Spleen (tissue), 11 donors: ENCODE measurements at regions not wholly inside any gene's neighbourhood (a gene's known extent, or its start where the extent isn't known, plus 50 kb on each side); places are given as distances from the start of the nearest gene placed in this dataset.

Source experiments
- DNase-seq: peaks from one replicate; pipeline ENCODE4 v3.0.0-alpha.2; 2020
- H3K27ac ChIP-seq, 8 donors: fragments of 200-600 bp; sonication (generic) in 7 of 8; 1 replicate in 4 of 8; 2 replicates in 4 of 8; pipeline versions ENCODE4 v1.5.0 to v1.8.0; 2016 to 2021; ENCODE audit warnings: inconsistent platforms in 4 of 8, mild to moderate bottlenecking in 4 of 8, moderate library complexity in 1 of 8
- H3K27me3 ChIP-seq, 7 donors: fragments of 200-600 bp; sonication (generic) in 6 of 7; replicated peaks in 1 of 7; 1 replicate in 4 of 7; 2 replicates in 3 of 7; pipeline versions ENCODE4 v1.5.0 to v1.8.0; 2016 to 2021; ENCODE audit warnings: inconsistent platforms in 3 of 7, mild to moderate bottlenecking in 1 of 7
- H3K36me3 ChIP-seq, 6 donors: fragments of 200-600 bp; sonication (generic) in 5 of 6; 1 replicate in 4 of 6; 2 replicates in 2 of 6; pipeline versions ENCODE4 v1.5.0 to v1.8.0; 2016 to 2021; ENCODE audit warnings: inconsistent platforms in 2 of 6
- H3K4me1 ChIP-seq, 6 donors: fragments of 200-600 bp; sonication (generic) in 5 of 6; 1 replicate in 3 of 6; 2 replicates in 3 of 6; pipeline versions ENCODE4 v1.5.0 to v1.8.0; 2016 to 2021; ENCODE audit warnings: inconsistent platforms in 3 of 6
- H3K4me3 ChIP-seq, 8 donors: fragments of 200-600 bp; sonication (generic) in 7 of 8; 1 replicate in 4 of 8; 2 replicates in 4 of 8; pipeline versions ENCODE4 v1.5.0 to v1.8.0; 2016 to 2021; ENCODE audit warnings: inconsistent platforms in 4 of 8, mild to moderate bottlenecking in 4 of 8, moderate library complexity in 2 of 8
- H3K9me3 ChIP-seq, 8 donors: fragments of 200-600 bp; sonication (generic) in 7 of 8; 1 replicate in 4 of 8; 2 replicates in 4 of 8; pipeline versions ENCODE4 v1.5.0 to v1.8.0; 2016 to 2021; ENCODE audit warnings: inconsistent platforms in 4 of 8
- POLR2A ChIP-seq, 3 donors: fragments of 450-650 bp; IDR thresholded peaks; one replicate each; pipeline ENCODE4 v1.5.1; 2017; ENCODE audit warnings: antibody characterized with exemption in 3 of 3, mild to moderate bottlenecking in 1 of 3
- POLR2AphosphoS5 ChIP-seq, 3 donors: sonication (generic); formaldehyde crosslinking; IDR thresholded peaks; one replicate each; pipeline ENCODE4 v1.5.1; 2017; ENCODE audit warnings: antibody characterized with exemption in 3 of 3
- WGBS, 5 donors: extraction: QIAGEN DNeasy Blood & Tissue Kit in 3 of 5; methylation state at CpG; one replicate each; pipeline versions ENCODE4 v1.1.5 to v1.1.7; 2013 to 2018; 5-methylcytosine and 5-hydroxymethylcytosine counted together
- intact Hi-C: fragments of 100-400 bp; cut with DNase I; formaldehyde crosslinking; loops from one replicate; pipeline ENCODE4 v1.15.0; 2023; ENCODE audit warnings: low total_unique reads
- TF ChIP-seq, protein P1 (sequence below), 11 experiments: fragments of 200-600 bp in 7 of 11; fragments of 450-650 bp in 4 of 11; sonication (generic) in 4 of 11; IDR thresholded peaks in 8 of 11; conservative IDR thresholded peaks in 3 of 11; 1 replicate in 7 of 11; 2 replicates in 4 of 11; pipeline versions ENCODE4 v1.4.0 to v1.8.0; 2016 to 2021; ENCODE audit warnings: antibody characterized with exemption in 11 of 11, inconsistent platforms in 4 of 11, mild to moderate bottlenecking in 1 of 11
- donor health status: healthy with polysubstance abuse.
- donor health status: DM: no; HTN: no; CAD: no; lungs with moderate emphysema.
- donor health status: DM: no; HTN: no; CAD: no.
- donor health status: Bipolar disorder and iron deficiency.
- donor health status: healthy.
- donor health status: DM: no; HTN: no; CAD: no.
- donor health status: DM: yes; HTN: yes; CAD: no.

- no peak overlapping the region for H3K4me3 ChIP-seq
- intact Hi-C loops = no loop called here
- TF ChIP-seq POLR2AphosphoS5 (IDR thresholded peaks at IDR 0.05) (no peak), POLR2A (IDR thresholded peaks at IDR 0.05) (no peak)
- TF ChIP-seq, protein P1, sequence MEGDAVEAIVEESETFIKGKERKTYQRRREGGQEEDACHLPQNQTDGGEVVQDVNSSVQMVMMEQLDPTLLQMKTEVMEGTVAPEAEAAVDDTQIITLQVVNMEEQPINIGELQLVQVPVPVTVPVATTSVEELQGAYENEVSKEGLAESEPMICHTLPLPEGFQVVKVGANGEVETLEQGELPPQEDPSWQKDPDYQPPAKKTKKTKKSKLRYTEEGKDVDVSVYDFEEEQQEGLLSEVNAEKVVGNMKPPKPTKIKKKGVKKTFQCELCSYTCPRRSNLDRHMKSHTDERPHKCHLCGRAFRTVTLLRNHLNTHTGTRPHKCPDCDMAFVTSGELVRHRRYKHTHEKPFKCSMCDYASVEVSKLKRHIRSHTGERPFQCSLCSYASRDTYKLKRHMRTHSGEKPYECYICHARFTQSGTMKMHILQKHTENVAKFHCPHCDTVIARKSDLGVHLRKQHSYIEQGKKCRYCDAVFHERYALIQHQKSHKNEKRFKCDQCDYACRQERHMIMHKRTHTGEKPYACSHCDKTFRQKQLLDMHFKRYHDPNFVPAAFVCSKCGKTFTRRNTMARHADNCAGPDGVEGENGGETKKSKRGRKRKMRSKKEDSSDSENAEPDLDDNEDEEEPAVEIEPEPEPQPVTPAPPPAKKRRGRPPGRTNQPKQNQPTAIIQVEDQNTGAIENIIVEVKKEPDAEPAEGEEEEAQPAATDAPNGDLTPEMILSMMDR (IDR thresholded peaks at IDR 0.05 in 8 of 11, conservative IDR thresholded peaks at IDR 0.05 in 3 of 11) = no peak
- H3K27me3 ChIP-seq = peaks cover 0 to 24% (median 0%) of the 10 kb centered on the region in 7 donors
- no peaks in the 10 kb centered on the region for H3K36me3 ChIP-seq
- no peak overlapping the region for H3K27ac ChIP-seq
- no peak for DNase-seq
- 37 to 45% (median 39%) methylated on average over 10 of the region's 10 CpGs for WGBS, 5 donors
- no peaks in the 10 kb centered on the region for H3K9me3 ChIP-seq
- H3K4me1 ChIP-seq = no peaks in the 10 kb centered on the region
Measured at GRCh38 chr20:43365691-43366090, 92.0 kb upstream of the SRSF6 start.

- H3K9me3 ChIP-seq = no peaks in the 10 kb centered on the region
- H3K27me3 ChIP-seq = peaks cover 0 to 24% (median 0%) of the 10 kb centered on the region in 7 donors
- TF ChIP-seq POLR2A (IDR thresholded peaks at IDR 0.05) (no peak), POLR2AphosphoS5 (IDR thresholded peaks at IDR 0.05) (no peak)
- TF ChIP-seq, protein P1 (IDR thresholded peaks at IDR 0.05 in 8 of 11, conservative IDR thresholded peaks at IDR 0.05 in 3 of 11) = no peak
- 68 to 91% (median 83%) methylated on average over 8 of the region's 8 CpGs for WGBS, 5 donors
- H3K36me3 ChIP-seq = no peaks in the 10 kb centered on the region
- no peak for DNase-seq
- H3K4me3 ChIP-seq = no peak overlapping the region
- H3K27ac ChIP-seq = no peak overlapping the region
- no peaks in the 10 kb centered on the region for H3K4me1 ChIP-seq
- intact Hi-C loops = no loop called here
Measured at GRCh38 chr20:43364001-43364400, 93.7 kb upstream of the SRSF6 start.

DNA sequence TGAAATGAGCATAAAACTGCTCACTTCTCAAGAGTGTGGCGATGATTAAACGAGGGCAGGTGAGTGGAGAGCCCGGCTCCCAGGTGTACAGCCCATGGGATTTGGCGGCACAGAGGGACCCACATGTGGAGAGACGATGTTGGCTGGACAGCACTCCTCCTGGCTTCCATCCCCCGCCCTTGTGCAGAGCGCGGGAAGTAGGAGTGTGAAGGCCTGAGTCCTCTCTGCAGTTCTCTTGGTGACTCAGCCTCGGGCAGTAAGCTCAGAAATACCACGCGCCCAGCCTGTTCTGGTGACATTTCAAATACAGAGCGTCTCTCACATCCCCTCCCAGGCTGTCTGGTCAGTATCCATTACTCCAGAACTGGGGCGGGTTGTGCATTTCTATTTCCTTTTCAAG lies 94.2 kb upstream of the SRSF6 start:
- no peak overlapping the region for H3K4me3 ChIP-seq
- no peak for DNase-seq
- no peaks in the 10 kb centered on the region for H3K36me3 ChIP-seq
- TF ChIP-seq POLR2A (IDR thresholded peaks at IDR 0.05) (no peak), POLR2AphosphoS5 (IDR thresholded peaks at IDR 0.05) (no peak)
- TF ChIP-seq, protein P1 (IDR thresholded peaks at IDR 0.05 in 8 of 11, conservative IDR thresholded peaks at IDR 0.05 in 3 of 11) = no peak
- H3K27me3 ChIP-seq = peaks cover 0 to 24% (median 0%) of the 10 kb centered on the region in 7 donors
- intact Hi-C loops = no loop called here
- H3K9me3 ChIP-seq = no peaks in the 10 kb centered on the region
- WGBS, 5 donors = 84 to 89% (median 86%) methylated on average over 13 of the region's 13 CpGs
- no peak overlapping the region for H3K27ac ChIP-seq
- H3K4me1 ChIP-seq = no peaks in the 10 kb centered on the region

- 82 to 88% (median 83%) methylated on average over 4 of the region's 4 CpGs for WGBS, 5 donors
Measured at GRCh38 chr20:43361526-43361925, 96.2 kb upstream of the SRSF6 start.

More at GRCh38 chr20:43361526-43361925, 96.2 kb upstream of the SRSF6 start:
- no peaks in the 10 kb centered on the region for H3K4me1 ChIP-seq
- no peaks in the 10 kb centered on the region for H3K36me3 ChIP-seq
- TF ChIP-seq, protein P1 (IDR thresholded peaks at IDR 0.05 in 8 of 11, conservative IDR thresholded peaks at IDR 0.05 in 3 of 11) = no peak
- TF ChIP-seq POLR2A (IDR thresholded peaks at IDR 0.05) = no peak
- TF ChIP-seq POLR2AphosphoS5 (IDR thresholded peaks at IDR 0.05) = no peak
- no peaks in the 10 kb centered on the region for H3K9me3 ChIP-seq
- H3K4me3 ChIP-seq = no peak overlapping the region
- intact Hi-C loops = no loop called here
- H3K27me3 ChIP-seq = peaks cover 0 to 24% (median 0%) of the 10 kb centered on the region in 7 donors
- DNase-seq = no peak
- H3K27ac ChIP-seq = no peak overlapping the region
